Astrocyte of the cerebellum (primary cell): ENCODE measurements at regions not wholly inside any gene's neighbourhood (a gene's known extent, or its start where the extent isn't known, plus 50 kb on each side); places are given as distances from the start of the nearest gene placed in this dataset.

ENCODE experiments used
- DNase-seq: peaks from one replicate; pipeline ENCODE4 v3.0.0-alpha.2; 2011; ENCODE audit warnings: low read depth
- H3K4me3 ChIP-seq: 2 replicates; pipeline ENCODE4 v1.5.1; 2011; ENCODE audit warnings: mild to moderate bottlenecking, low read depth, low read length, moderate library complexity
- in situ Hi-C: cut with HindIII; loops from 2 replicates; pipeline ENCODE4 v1.10.0; 2017; ENCODE audit warnings: low sequenced_read_pairs
- TF ChIP-seq, protein P1 (sequence below): IDR thresholded peaks from 2 replicates; pipeline ENCODE4 v1.5.1; 2012; ENCODE audit warnings: low read length, low read depth, moderate library complexity, mild to moderate bottlenecking; ENCODE audit errors: missing control alignments

DNA sequence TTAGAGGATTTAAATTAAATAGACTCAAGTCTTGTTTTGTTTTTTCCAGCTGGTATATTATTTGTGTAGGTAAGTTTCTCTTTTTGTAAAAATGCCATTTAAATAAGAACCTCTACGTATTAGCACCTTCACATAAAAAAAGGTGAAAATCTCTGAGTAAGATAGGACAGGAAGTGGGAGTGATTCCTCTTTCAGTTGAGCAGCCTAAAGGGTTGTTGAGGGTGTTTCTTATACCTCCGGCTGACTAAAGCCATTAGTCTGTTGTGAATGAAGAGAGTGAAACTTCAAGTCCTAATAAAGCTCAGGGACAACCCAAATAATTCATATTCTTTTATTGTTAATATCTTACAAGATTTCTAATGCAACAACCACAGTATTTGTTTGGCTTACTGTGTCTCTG, 188.7 kb downstream of the CHRM3 start:
- in situ Hi-C loops: no loop called here
- no peak for DNase-seq
- H3K4me3 ChIP-seq: no peak overlapping the region
- TF ChIP-seq, protein P1, sequence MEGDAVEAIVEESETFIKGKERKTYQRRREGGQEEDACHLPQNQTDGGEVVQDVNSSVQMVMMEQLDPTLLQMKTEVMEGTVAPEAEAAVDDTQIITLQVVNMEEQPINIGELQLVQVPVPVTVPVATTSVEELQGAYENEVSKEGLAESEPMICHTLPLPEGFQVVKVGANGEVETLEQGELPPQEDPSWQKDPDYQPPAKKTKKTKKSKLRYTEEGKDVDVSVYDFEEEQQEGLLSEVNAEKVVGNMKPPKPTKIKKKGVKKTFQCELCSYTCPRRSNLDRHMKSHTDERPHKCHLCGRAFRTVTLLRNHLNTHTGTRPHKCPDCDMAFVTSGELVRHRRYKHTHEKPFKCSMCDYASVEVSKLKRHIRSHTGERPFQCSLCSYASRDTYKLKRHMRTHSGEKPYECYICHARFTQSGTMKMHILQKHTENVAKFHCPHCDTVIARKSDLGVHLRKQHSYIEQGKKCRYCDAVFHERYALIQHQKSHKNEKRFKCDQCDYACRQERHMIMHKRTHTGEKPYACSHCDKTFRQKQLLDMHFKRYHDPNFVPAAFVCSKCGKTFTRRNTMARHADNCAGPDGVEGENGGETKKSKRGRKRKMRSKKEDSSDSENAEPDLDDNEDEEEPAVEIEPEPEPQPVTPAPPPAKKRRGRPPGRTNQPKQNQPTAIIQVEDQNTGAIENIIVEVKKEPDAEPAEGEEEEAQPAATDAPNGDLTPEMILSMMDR: no peak

DNA sequence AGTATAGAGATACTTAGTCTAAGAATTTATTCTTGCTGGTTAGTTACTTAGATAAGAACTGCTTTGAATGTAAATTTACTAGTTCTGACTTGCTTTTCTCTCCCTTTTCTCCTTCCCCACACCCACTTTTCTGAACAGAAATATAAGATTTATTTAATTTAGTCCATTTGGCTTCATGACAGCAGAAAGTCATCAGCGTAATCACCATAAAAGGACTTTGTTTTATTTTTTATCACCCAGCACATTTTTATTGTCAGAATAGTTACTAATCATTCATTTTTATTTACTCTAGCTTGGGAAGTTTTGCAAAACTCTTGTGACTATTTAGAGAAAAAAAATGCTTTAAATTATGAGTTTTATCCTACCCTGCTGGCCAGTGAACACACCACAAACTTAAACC, 197.2 kb downstream of the CHRM3 start:
- no peak for DNase-seq
- no peak overlapping the region for H3K4me3 ChIP-seq
- in situ Hi-C loops: no loop called here
- TF ChIP-seq, protein P1: no peak

DNA sequence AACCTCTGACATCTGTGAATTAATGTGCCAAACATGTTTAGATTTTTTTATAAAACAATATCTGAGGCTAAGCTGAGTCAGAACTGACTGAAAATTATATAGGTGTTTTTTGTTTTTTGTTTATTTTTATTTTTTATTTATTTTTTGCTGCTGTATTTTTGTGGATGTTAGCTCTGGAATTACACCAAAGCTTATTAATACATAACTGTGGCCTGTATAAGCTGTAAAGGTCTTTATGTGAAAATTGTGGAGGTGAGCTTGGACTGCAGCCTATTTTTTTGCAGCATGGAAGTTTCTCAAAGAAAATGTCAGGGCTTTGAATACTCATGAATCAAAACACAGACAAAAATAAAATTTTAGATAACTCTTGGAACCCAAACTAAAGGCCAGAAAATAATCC, 199.8 kb downstream of the CHRM3 start:
- in situ Hi-C loops: no loop called here
- TF ChIP-seq, protein P1: no peak
- H3K4me3 ChIP-seq: no peak overlapping the region
- no peak for DNase-seq

DNA sequence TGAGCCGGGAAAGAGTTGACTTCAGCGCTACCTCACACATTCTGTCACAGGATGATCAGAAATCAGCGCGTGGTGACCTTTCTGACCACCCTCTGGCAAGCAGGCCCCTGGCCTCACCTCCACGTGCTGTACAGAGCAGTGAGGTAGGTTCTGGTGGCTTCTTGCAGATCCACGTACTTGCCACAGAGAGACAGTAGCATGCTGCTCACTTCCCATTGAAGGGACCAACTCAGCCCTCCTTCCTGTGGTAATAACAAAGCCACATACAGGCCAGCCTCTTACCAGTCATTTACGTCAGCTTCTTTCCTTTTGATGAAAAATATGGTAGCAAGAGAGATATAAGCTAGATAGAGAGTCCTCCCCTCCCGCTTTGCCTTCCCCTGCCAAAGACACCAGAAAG, 200.7 kb downstream of the CHRM3 start:
- TF ChIP-seq, protein P1: no peak
- no peak overlapping the region for H3K4me3 ChIP-seq
- no peak for DNase-seq
- in situ Hi-C loops: no loop called here

DNA sequence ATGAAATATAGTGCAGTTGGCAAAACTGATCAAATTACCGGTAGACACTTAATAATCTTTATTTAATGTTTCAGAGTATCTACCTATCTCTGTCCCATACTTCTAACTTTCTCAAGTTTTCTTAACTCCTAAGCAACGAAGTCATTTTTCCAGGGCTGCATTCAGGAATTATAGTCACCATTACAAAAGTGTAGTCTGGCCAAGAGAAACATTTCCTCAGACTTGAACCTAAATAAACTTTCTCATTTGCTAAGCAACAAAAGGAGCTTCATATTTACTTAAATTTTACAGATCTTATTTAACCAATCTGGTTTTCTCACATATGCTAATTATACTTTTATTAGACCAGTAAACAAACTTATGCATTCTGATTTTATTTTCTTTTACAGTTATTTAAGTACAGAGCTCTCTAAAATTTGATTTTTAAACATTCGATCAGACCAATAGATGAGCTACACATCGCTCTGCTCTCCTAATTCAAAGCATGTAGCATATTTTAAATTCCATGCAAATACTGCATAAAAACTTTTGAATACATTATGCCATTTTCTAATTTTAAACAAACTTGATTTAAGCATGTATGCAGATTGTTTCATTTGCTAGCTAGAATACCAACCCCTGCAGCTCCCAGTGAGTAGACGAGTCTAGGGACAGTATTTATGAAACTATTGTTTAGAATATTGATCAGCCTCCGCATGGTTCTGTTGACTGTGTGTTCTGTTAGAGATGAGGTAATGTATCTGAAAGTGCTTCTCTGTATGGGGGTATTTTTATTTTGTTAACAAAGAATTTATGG, 201.4 kb downstream of the CHRM3 start:
- in situ Hi-C loops: no loop called here
- DNase-seq: no peak
- no peak overlapping the region for H3K4me3 ChIP-seq
- TF ChIP-seq, protein P1: no peak

DNA sequence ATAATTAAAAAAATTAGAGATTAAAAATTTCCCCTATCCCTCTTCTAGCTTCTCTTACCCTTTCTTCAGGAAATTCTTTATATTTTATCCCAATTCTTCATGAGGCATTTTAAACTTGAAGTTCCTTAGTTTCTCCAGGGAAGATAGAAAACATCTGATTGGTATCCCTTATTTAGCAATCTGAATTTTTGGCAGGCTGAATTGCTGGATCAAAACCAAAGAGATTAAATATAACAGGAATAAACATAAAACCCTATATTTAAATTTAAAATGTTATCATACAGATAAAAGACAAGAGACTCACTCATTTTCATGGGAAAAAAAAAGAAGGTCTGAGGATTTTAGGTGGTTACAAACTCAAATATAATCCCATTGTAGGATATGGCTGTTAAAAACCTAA, 204.2 kb downstream of the CHRM3 start:
- no peak for DNase-seq
- in situ Hi-C loops: no loop called here
- no peak overlapping the region for H3K4me3 ChIP-seq
- TF ChIP-seq, protein P1: no peak

DNA sequence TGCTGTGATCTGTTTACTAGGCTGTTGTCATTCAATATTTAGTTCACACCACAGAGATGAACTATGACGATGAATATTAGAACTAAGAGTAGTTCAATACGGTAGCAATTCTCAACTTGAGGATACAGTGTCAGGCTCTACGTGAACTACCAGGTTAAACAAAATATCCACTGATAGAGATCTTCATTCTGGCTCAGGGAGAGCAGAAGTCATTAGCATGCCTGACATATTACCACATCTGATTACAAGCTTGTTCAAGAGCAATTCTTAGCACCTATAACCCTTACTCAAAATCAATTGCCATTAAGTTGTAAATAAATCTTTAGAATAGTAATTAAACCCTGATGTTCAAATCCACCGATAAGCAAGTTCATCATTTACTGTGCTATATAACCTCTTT, 207.2 kb downstream of the CHRM3 start:
- in situ Hi-C loops: no loop called here
- TF ChIP-seq, protein P1: no peak
- DNase-seq: no peak
- H3K4me3 ChIP-seq: no peak overlapping the region
